GM23338 (cell line): ENCODE measurements at regions not wholly inside any gene's neighbourhood (a gene's known extent, or its start where the extent isn't known, plus 50 kb on each side); places are given as distances from the start of the nearest gene placed in this dataset.
"Not testable (repeated sequence)": the region's sequence is repeated elsewhere in the genome, so short reads cannot be mapped to it uniquely, and the experiment has no call there.

Experiments
- ATAC-seq: fragments of 200-7000 bp; cut with Tn5 transposase; 3 replicates; pipeline ENCODE4 v1.9.1; 2020
- DNase-seq: peaks from one replicate; pipeline ENCODE4 v3.0.0-alpha.2; 2015; ENCODE audit warnings: low spot score
- H2AFZ ChIP-seq: fragments of 200-600 bp; sonication (generic); 2 replicates; pipeline ENCODE4 v1.8.0; 2016; ENCODE audit warnings: antibody characterized with exemption, mild to moderate bottlenecking, moderate library complexity
- H3F3A ChIP-seq: fragments of 200-600 bp; sonication (generic); replicated peaks from 2 replicates; pipeline ENCODE4 v1.8.0; 2017; ENCODE audit warnings: antibody characterized with exemption, mixed run types, low read depth
- H3K27ac ChIP-seq: fragments of 200-600 bp; sonication (generic); 2 replicates; pipeline ENCODE4 v1.6.1; 2016; ENCODE audit warnings: low read depth
- H3K27me3 ChIP-seq: fragments of 200-600 bp; sonication (generic); 2 replicates; pipeline ENCODE4 v1.8.0; 2016; ENCODE audit warnings: mild to moderate bottlenecking, mixed run types, moderate library complexity; ENCODE audit not compliant: insufficient read depth
- H3K36me3 ChIP-seq: fragments of 200-600 bp; sonication (generic); 2 replicates; pipeline ENCODE4 v1.8.0; 2016; ENCODE audit warnings: mild to moderate bottlenecking; ENCODE audit not compliant: insufficient read depth
- H3K4me1 ChIP-seq: fragments of 200-600 bp; sonication (generic); 2 replicates; pipeline ENCODE4 v1.8.0; 2016; ENCODE audit warnings: mild to moderate bottlenecking, moderate library complexity; ENCODE audit not compliant: insufficient read depth
- H3K4me2 ChIP-seq: fragments of 200-600 bp; sonication (generic); 2 replicates; pipeline ENCODE4 v1.7.1; 2017; ENCODE audit warnings: mixed run types
- H3K4me3 ChIP-seq: fragments of 200-600 bp; sonication (generic); 2 replicates; pipeline ENCODE4 v1.6.1; 2016; ENCODE audit warnings: mixed run types
- H3K79me2 ChIP-seq: fragments of 200-600 bp; sonication (generic); replicated peaks from 2 replicates; pipeline ENCODE4 v1.8.0; 2017; ENCODE audit warnings: mild to moderate bottlenecking; ENCODE audit not compliant: insufficient read depth
- H3K9me2 ChIP-seq: fragments of 200-600 bp; sonication (generic); 2 replicates; pipeline ENCODE4 v1.8.0; 2017; ENCODE audit not compliant: insufficient read depth
- H4K20me1 ChIP-seq: fragments of 200-600 bp; sonication (generic); replicated peaks from 2 replicates; pipeline ENCODE4 v1.8.0; 2017; ENCODE audit warnings: mild to moderate bottlenecking; ENCODE audit not compliant: insufficient read depth
- H3K27ac Mint-ChIP-seq: 2 replicates; pipeline ENCODE4 v1.8.0; 2020; ENCODE audit warnings: inconsistent platforms, mild to moderate bottlenecking, moderate library complexity, mixed read lengths
- H3K27me3 Mint-ChIP-seq: 3 replicates; pipeline ENCODE4 v1.8.0; 2022; ENCODE audit warnings: low read depth, mild to moderate bottlenecking, moderate library complexity, mixed read lengths, inconsistent platforms; ENCODE audit not compliant: insufficient read depth, poor library complexity
- H3K36me3 Mint-ChIP-seq: 3 replicates; pipeline ENCODE4 v1.8.0; 2021; ENCODE audit warnings: low read depth, mild to moderate bottlenecking, inconsistent platforms, moderate library complexity, mixed read lengths
- H3K4me1 Mint-ChIP-seq: 3 replicates; pipeline ENCODE4 v1.8.0; 2020; ENCODE audit warnings: mild to moderate bottlenecking, inconsistent platforms, mixed read lengths
- H3K4me3 Mint-ChIP-seq: 3 replicates; pipeline ENCODE4 v1.8.0; 2021; ENCODE audit warnings: moderate library complexity, mild to moderate bottlenecking, inconsistent platforms, mixed read lengths
- H3K9me3 Mint-ChIP-seq: 3 replicates; pipeline ENCODE4 v1.8.0; 2020; ENCODE audit warnings: moderate library complexity, mild to moderate bottlenecking, inconsistent platforms, mixed read lengths
- CREB1 ChIP-seq: fragments of 250-450 bp; sonication (Bioruptor Pico); IDR thresholded peaks from 2 replicates; pipeline ENCODE4 v1.5.0; 2020; ENCODE audit warnings: low read depth, mild to moderate bottlenecking, moderate library complexity
- EZH2 ChIP-seq: fragments of 200-600 bp; sonication (generic); IDR thresholded peaks from one replicate; pipeline ENCODE4 v1.8.0; 2017; ENCODE audit warnings: antibody characterized with exemption, mild to moderate bottlenecking, low read depth; ENCODE audit not compliant: unreplicated experiment
- EZH2phosphoT487 ChIP-seq: fragments of 200-600 bp; sonication (generic); IDR thresholded peaks from one replicate; pipeline ENCODE4 v1.8.1; 2018; ENCODE audit warnings: antibody characterized with exemption; ENCODE audit not compliant: unreplicated experiment
- JUNB ChIP-seq: IDR thresholded peaks from one replicate; pipeline ENCODE4 v1.6.1; 2016; ENCODE audit warnings: antibody characterized with exemption; ENCODE audit not compliant: unreplicated experiment
- NANOG ChIP-seq: IDR thresholded peaks from 2 replicates; pipeline ENCODE4 v1.6.1; 2016; ENCODE audit warnings: antibody characterized with exemption, borderline replicate concordance
- POLR2AphosphoS5 ChIP-seq: IDR thresholded peaks from 2 replicates; pipeline ENCODE4 v1.6.1; 2016; ENCODE audit warnings: antibody characterized with exemption, low read depth
- STAT1 ChIP-seq: IDR thresholded peaks from one replicate; pipeline ENCODE4 v1.6.1; 2016; ENCODE audit warnings: antibody characterized with exemption; ENCODE audit not compliant: unreplicated experiment
- ZNF114 ChIP-seq: fragments of 250-450 bp; sonication (Bioruptor Pico); IDR thresholded peaks from 2 replicates; pipeline ENCODE4 v1.5.0; 2020; ENCODE audit warnings: mild to moderate bottlenecking, moderate library complexity
- ZNF331 ChIP-seq: fragments of 250-450 bp; sonication (Bioruptor Pico); IDR thresholded peaks from 2 replicates; pipeline ENCODE4 v1.5.0; 2020; ENCODE audit warnings: low read depth, mild to moderate bottlenecking, moderate library complexity
- TF ChIP-seq, protein P1 (sequence below): fragments of 250-450 bp; sonication (Bioruptor Pico); IDR thresholded peaks from 2 replicates; pipeline ENCODE4 v1.5.0; 2020; ENCODE audit warnings: mild to moderate bottlenecking, moderate library complexity
- TF ChIP-seq, protein P2 (sequence below): IDR thresholded peaks from 2 replicates; pipeline ENCODE4 v1.6.1; 2016; ENCODE audit warnings: antibody characterized with exemption
- TF ChIP-seq, protein P3 (sequence below), 2 experiments: fragments of 200-600 bp in 1 of 2; sonication (generic) in 1 of 2; conservative IDR thresholded peaks; 2 replicates each; pipeline versions ENCODE4 v1.5.1 to v1.6.1; 2016 to 2017; ENCODE audit warnings: antibody characterized with exemption in 2 of 2, low read depth in 2 of 2, mild to moderate bottlenecking in 2 of 2, moderate library complexity in 1 of 2

- peak overlapping the region; percentile 64 for H3K4me2 ChIP-seq
- ATAC-seq, H3K27me3 Mint-ChIP-seq, H3K79me2 ChIP-seq, H3K36me3 Mint-ChIP-seq, H4K20me1 ChIP-seq, H3K4me1 ChIP-seq, H3K9me3 Mint-ChIP-seq, H3F3A ChIP-seq, H3K4me1 Mint-ChIP-seq, H3K36me3 ChIP-seq, H3K27me3 ChIP-seq, H3K9me2 ChIP-seq, H3K27ac ChIP-seq: not testable (repeated sequence)
- DNase-seq: peak; percentile 9
- H3K4me3 ChIP-seq: peak overlapping the region; percentile 59
- Mint-ChIP-seq H3K27ac (peak overlapping the region; percentile 23; the same call in 1 of the 2 replicates), H3K4me3 (peak overlapping the region; percentile 69)
- peak overlapping the region; percentile 53; the same call in 1 of the 2 replicates for H2AFZ ChIP-seq
- TF ChIP-seq POLR2AphosphoS5: 0 out of 2 replicates have a peak, but pooled peaks have one; percentile 22
Observed at GRCh38 chr6:9810727-9811126, 604.1 kb downstream of the TFAP2A start.

GRCh38 chr6:9810286-9810685 is 604.6 kb downstream of the TFAP2A start:
- Histone ChIP-seq H3K27me3 (no peaks in the 10 kb centered on the region), H3K36me3 (no peaks in the 10 kb centered on the region), H3K79me2 (no peaks in the 10 kb centered on the region), H3K4me2 (peak overlapping the region; percentile 64), H3K4me3 (peak overlapping the region; percentile 59), H4K20me1 (no peaks in the 10 kb centered on the region), H2AFZ (peak overlapping the region; percentile 53; the same call in 1 of the 2 replicates), H3K9me2 (no peaks in the 10 kb centered on the region), H3K4me1 (no peaks in the 10 kb centered on the region), H3F3A (no peaks in the 10 kb centered on the region), H3K27ac (no peak overlapping the region)
- Mint-ChIP-seq H3K36me3 (0 out of 3 replicates have a peak, but pooled peaks cover 4% of the 10 kb centered on the region), H3K4me3 (peak overlapping the region; percentile 69), H3K27me3 (no peaks in the 10 kb centered on the region), H3K4me1 (peaks cover 6% of the 10 kb centered on the region; the same call in 2 of the 3 replicates), H3K27ac (peak overlapping the region; percentile 23; the same call in 1 of the 2 replicates), H3K9me3 (no peaks in the 10 kb centered on the region; the same call in 2 of the 3 replicates)
- ATAC-seq (peak; percentile 46), DNase-seq (peak; percentile 15)
- TF ChIP-seq EZH2: no peak
- TF ChIP-seq JUNB: no peak
- TF ChIP-seq CREB1: no peak
- TF ChIP-seq, protein P1, sequence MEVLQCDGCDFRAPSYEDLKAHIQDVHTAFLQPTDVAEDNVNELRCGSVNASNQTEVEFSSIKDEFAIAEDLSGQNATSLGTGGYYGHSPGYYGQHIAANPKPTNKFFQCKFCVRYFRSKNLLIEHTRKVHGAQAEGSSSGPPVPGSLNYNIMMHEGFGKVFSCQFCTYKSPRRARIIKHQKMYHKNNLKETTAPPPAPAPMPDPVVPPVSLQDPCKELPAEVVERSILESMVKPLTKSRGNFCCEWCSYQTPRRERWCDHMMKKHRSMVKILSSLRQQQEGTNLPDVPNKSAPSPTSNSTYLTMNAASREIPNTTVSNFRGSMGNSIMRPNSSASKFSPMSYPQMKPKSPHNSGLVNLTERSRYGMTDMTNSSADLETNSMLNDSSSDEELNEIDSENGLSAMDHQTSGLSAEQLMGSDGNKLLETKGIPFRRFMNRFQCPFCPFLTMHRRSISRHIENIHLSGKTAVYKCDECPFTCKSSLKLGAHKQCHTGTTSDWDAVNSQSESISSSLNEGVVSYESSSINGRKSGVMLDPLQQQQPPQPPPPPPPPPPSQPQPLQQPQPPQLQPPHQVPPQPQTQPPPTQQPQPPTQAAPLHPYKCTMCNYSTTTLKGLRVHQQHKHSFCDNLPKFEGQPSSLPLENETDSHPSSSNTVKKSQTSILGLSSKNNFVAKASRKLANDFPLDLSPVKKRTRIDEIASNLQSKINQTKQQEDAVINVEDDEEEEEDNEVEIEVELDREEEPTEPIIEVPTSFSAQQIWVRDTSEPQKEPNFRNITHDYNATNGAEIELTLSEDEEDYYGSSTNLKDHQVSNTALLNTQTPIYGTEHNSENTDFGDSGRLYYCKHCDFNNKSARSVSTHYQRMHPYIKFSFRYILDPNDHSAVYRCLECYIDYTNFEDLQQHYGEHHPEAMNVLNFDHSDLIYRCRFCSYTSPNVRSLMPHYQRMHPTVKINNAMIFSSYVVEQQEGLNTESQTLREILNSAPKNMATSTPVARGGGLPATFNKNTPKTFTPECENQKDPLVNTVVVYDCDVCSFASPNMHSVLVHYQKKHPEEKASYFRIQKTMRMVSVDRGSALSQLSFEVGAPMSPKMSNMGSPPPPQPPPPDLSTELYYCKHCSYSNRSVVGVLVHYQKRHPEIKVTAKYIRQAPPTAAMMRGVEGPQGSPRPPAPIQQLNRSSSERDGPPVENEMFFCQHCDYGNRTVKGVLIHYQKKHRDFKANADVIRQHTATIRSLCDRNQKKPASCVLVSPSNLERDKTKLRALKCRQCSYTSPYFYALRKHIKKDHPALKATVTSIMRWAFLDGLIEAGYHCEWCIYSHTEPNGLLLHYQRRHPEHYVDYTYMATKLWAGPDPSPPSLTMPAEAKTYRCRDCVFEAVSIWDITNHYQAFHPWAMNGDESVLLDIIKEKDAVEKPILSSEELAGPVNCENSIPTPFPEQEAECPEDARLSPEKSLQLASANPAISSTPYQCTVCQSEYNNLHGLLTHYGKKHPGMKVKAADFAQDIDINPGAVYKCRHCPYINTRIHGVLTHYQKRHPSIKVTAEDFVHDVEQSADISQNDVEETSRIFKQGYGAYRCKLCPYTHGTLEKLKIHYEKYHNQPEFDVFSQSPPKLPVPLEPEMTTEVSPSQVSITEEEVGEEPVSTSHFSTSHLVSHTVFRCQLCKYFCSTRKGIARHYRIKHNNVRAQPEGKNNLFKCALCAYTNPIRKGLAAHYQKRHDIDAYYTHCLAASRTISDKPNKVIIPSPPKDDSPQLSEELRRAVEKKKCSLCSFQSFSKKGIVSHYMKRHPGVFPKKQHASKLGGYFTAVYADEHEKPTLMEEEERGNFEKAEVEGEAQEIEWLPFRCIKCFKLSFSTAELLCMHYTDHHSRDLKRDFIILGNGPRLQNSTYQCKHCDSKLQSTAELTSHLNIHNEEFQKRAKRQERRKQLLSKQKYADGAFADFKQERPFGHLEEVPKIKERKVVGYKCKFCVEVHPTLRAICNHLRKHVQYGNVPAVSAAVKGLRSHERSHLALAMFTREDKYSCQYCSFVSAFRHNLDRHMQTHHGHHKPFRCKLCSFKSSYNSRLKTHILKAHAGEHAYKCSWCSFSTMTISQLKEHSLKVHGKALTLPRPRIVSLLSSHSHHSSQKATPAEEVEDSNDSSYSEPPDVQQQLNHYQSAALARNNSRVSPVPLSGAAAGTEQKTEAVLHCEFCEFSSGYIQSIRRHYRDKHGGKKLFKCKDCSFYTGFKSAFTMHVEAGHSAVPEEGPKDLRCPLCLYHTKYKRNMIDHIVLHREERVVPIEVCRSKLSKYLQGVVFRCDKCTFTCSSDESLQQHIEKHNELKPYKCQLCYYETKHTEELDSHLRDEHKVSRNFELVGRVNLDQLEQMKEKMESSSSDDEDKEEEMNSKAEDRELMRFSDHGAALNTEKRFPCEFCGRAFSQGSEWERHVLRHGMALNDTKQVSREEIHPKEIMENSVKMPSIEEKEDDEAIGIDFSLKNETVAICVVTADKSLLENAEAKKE (CRISPR knock-in tag): no peak
- TF ChIP-seq NANOG: no peak
- no peak for TF ChIP-seq STAT1
- TF ChIP-seq ZNF114 (CRISPR knock-in tag): no peak
- TF ChIP-seq, protein P2, sequence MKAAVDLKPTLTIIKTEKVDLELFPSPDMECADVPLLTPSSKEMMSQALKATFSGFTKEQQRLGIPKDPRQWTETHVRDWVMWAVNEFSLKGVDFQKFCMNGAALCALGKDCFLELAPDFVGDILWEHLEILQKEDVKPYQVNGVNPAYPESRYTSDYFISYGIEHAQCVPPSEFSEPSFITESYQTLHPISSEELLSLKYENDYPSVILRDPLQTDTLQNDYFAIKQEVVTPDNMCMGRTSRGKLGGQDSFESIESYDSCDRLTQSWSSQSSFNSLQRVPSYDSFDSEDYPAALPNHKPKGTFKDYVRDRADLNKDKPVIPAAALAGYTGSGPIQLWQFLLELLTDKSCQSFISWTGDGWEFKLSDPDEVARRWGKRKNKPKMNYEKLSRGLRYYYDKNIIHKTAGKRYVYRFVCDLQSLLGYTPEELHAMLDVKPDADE: no peak
- no peak for TF ChIP-seq POLR2AphosphoS5
- TF ChIP-seq, protein P3, sequence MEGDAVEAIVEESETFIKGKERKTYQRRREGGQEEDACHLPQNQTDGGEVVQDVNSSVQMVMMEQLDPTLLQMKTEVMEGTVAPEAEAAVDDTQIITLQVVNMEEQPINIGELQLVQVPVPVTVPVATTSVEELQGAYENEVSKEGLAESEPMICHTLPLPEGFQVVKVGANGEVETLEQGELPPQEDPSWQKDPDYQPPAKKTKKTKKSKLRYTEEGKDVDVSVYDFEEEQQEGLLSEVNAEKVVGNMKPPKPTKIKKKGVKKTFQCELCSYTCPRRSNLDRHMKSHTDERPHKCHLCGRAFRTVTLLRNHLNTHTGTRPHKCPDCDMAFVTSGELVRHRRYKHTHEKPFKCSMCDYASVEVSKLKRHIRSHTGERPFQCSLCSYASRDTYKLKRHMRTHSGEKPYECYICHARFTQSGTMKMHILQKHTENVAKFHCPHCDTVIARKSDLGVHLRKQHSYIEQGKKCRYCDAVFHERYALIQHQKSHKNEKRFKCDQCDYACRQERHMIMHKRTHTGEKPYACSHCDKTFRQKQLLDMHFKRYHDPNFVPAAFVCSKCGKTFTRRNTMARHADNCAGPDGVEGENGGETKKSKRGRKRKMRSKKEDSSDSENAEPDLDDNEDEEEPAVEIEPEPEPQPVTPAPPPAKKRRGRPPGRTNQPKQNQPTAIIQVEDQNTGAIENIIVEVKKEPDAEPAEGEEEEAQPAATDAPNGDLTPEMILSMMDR (conservative IDR thresholded peaks at IDR 0.05; ENCODE audit: low read depth in 2 of 2): no peak
- TF ChIP-seq ZNF331: no peak
- TF ChIP-seq EZH2phosphoT487: no peak
